ENCODE measurements at regions not wholly inside any gene's neighbourhood (a gene's known extent, or its start where the extent isn't known, plus 50 kb on each side); places are given as distances from the start of the nearest gene placed in this dataset.

DNA sequence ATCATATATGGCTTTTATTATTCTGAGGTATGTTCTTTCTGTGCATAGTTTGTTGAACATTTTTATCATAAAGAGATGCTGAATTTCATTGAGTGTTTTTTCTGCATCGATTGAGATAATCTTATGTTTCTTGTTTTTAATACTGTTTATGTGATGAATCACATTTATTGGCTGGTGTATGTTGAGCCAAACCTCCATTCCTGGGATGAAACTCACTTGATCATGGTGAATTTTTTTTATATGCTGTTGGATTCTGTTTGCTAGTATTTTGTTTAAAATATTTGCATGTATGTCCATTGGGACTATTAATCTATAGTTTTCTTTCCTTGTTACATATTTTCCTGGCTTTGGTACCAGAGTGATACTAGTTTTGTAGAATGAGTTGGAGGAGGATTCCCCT, 500.2 kb downstream of the CDH11 start:
- TF ChIP-seq, protein P1, sequence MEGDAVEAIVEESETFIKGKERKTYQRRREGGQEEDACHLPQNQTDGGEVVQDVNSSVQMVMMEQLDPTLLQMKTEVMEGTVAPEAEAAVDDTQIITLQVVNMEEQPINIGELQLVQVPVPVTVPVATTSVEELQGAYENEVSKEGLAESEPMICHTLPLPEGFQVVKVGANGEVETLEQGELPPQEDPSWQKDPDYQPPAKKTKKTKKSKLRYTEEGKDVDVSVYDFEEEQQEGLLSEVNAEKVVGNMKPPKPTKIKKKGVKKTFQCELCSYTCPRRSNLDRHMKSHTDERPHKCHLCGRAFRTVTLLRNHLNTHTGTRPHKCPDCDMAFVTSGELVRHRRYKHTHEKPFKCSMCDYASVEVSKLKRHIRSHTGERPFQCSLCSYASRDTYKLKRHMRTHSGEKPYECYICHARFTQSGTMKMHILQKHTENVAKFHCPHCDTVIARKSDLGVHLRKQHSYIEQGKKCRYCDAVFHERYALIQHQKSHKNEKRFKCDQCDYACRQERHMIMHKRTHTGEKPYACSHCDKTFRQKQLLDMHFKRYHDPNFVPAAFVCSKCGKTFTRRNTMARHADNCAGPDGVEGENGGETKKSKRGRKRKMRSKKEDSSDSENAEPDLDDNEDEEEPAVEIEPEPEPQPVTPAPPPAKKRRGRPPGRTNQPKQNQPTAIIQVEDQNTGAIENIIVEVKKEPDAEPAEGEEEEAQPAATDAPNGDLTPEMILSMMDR (IDR thresholded peaks at IDR 0.05; ENCODE audit: low read depth, low read length), result no peak
- TF ChIP-seq, protein P2, sequence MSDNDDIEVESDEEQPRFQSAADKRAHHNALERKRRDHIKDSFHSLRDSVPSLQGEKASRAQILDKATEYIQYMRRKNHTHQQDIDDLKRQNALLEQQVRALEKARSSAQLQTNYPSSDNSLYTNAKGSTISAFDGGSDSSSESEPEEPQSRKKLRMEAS (IDR thresholded peaks at IDR 0.05; ENCODE audit: low read depth, low read length), result no peak
